Stimulated activated naive B cell treated with anti-CD40 and anti-IgM and Interleukin-4, amounts not matched to agents 10 μg/mL and 1 μg/mL and 100 μg/mL, for 72 hours (primary cell): ENCODE measurements at regions not wholly inside any gene's neighbourhood (a gene's known extent, or its start where the extent isn't known, plus 50 kb on each side); places are given as distances from the start of the nearest gene placed in this dataset.
"Not testable (repeated sequence)": the region's sequence is repeated elsewhere in the genome, so short reads cannot be mapped to it uniquely, and the experiment has no call there.

ENCODE experiments used
- ATAC-seq, 2 donors: fragments of 150-1000 bp; cut with Tn5 transposase; replicated peaks; 2 replicates each; pipeline ENCODE4 v1.10.0; 2021; ENCODE audit warnings: moderate library complexity in 1 of 2
- DNase-seq: peaks from one replicate; pipeline ENCODE4 v3.0.0; 2021
- H3K27ac Mint-ChIP-seq: one replicate; pipeline ENCODE4 v1.8.0; 2022; ENCODE audit warnings: mild to moderate bottlenecking, mixed read lengths
- H3K27me3 Mint-ChIP-seq, 2 donors: one replicate each; pipeline ENCODE4 v1.8.0; 2022; ENCODE audit warnings: mixed read lengths in 2 of 2
- H3K36me3 Mint-ChIP-seq, 2 donors: one replicate each; pipeline ENCODE4 v1.8.0; 2022; ENCODE audit warnings: mixed read lengths in 2 of 2, mild to moderate bottlenecking in 1 of 2
- H3K4me1 Mint-ChIP-seq, 2 donors: one replicate each; pipeline ENCODE4 v1.8.0; 2022; ENCODE audit warnings: mixed read lengths in 2 of 2, mild to moderate bottlenecking in 1 of 2
- H3K4me3 Mint-ChIP-seq, 2 donors: one replicate each; pipeline ENCODE4 v1.8.0; 2022; ENCODE audit warnings: mild to moderate bottlenecking in 2 of 2, mixed read lengths in 2 of 2, moderate library complexity in 1 of 2
- H3K9me3 Mint-ChIP-seq, 2 donors: one replicate each; pipeline ENCODE4 v1.8.0; 2022; ENCODE audit warnings: mixed read lengths in 2 of 2, mild to moderate bottlenecking in 1 of 2

DNA sequence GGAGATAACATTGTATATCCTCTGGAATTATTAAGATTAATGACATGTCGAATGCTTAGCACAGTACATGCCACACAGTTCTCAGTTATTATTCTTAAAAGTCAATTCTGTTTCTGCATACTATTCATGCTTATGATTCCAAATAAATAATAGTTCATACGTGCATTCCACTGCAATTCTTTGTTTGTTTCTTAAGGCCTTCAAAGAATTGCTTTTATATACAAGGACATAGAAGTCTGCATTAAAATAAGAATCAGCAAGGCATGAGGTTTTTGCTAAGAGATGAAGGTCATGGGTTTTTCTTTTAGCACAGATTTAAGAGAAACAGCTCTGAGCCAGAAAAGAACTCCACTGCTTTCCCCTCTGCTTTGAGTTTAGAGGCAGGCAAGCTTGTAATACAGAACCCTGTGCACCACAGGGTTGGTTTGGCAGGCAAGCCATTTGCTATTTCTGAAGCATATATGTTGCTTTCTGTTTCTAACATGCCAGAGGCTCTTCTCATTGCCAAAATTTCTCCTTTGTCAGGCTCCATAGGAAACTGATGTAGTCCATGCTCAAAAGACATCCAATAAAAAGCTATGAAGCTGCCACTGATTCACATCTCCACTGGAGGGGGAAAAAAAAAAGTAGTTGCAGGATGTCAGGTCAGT, 420.6 kb upstream of the TYRP1 start:
- H3K27me3 Mint-ChIP-seq = no peaks in the 10 kb centered on the region
- no peaks in the 10 kb centered on the region for H3K4me1 Mint-ChIP-seq

DNA sequence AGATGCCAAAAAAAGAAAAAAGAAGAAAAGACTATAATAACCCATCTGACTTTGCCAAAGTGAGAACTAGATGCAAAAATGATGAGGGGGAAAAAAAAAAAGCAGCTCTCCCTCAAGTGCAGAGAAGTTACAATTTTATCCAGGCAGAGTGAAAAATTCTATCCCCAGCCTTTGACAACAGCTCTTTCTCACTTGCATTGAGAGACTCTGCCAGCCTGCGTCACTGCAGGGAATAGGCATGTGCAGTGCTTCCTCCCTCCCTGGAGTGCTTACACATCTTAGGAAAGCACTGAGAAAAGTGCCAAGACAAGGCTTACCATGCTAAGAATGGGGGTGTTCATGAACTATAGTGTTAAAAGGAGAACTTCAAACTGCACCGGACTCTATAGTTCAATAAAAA, 418.6 kb upstream of the TYRP1 start:
- ATAC-seq = no peak
- Mint-ChIP-seq H3K4me1 (no peaks in the 10 kb centered on the region), H3K4me3 (no peak overlapping the region), H3K27me3 (no peaks in the 10 kb centered on the region), H3K27ac (no peak overlapping the region), H3K9me3 (peaks cover 3 to 7% of the 10 kb centered on the region in 2 donors), H3K36me3 (no peaks in the 10 kb centered on the region)
- DNase-seq = no peak

More for the DNA sequence above, 420.6 kb upstream of the TYRP1 start:
- no peak overlapping the region for H3K4me3 Mint-ChIP-seq
- peaks cover 3 to 7% of the 10 kb centered on the region in 2 donors for H3K9me3 Mint-ChIP-seq
- H3K27ac Mint-ChIP-seq = no peak overlapping the region
- ATAC-seq (no peak), DNase-seq (no peak)
- H3K36me3 Mint-ChIP-seq = no peaks in the 10 kb centered on the region

DNA sequence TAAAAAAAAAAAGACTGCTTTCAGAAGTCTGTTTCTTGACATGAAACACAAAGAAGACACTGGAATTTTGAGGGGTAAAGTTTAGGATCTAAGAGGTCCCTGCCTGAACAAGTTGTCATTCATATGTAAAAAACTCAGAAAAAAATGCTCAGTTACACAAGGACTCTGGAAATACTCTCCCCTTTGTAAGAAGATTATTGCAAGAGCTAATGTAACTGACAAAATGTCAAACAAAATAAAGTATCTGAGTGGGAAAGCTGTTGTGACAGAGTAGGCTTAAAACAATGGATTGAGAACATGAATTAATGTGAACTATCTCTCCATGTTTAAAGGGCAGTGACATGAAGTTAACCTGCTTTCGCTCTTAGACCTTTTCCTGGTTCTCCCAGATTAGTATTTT, 416.7 kb upstream of the TYRP1 start:
- no peak overlapping the region for H3K4me3 Mint-ChIP-seq
- no peak for DNase-seq
- no peaks in the 10 kb centered on the region for H3K36me3 Mint-ChIP-seq
- no peak overlapping the region for H3K27ac Mint-ChIP-seq
- no peak for ATAC-seq
- H3K4me1 Mint-ChIP-seq = no peaks in the 10 kb centered on the region
- no peaks in the 10 kb centered on the region for H3K27me3 Mint-ChIP-seq
- H3K9me3 Mint-ChIP-seq = peaks cover 0 to 6% of the 10 kb centered on the region in 2 donors

DNA sequence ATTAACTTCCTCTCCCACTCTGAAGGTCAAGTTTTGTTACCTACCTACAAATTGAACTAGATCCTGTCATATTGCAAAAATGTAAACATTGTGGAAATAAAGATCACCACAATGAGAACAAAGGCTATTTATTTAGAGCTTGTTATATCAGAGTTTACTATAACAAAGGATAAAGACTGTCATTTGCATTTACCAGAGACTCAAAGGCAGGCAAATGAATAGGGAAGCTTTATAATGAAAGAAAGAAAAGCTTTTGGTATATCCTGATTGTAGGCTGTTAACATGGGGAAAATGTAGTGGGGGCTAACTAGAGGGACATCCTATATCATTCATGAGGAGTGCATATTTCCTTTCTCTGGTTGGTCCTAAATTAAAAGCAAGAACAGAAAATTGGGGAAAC, 403.5 kb upstream of the TYRP1 start:
- H3K27ac Mint-ChIP-seq = no peak overlapping the region
- no peaks in the 10 kb centered on the region for H3K4me1 Mint-ChIP-seq
- ATAC-seq = no peak
- peaks cover 0 to 3% of the 10 kb centered on the region in 2 donors for H3K9me3 Mint-ChIP-seq
- H3K36me3 Mint-ChIP-seq = no peaks in the 10 kb centered on the region
- H3K4me3 Mint-ChIP-seq = no peak overlapping the region
- no peaks in the 10 kb centered on the region for H3K27me3 Mint-ChIP-seq
- no peak for DNase-seq

DNA sequence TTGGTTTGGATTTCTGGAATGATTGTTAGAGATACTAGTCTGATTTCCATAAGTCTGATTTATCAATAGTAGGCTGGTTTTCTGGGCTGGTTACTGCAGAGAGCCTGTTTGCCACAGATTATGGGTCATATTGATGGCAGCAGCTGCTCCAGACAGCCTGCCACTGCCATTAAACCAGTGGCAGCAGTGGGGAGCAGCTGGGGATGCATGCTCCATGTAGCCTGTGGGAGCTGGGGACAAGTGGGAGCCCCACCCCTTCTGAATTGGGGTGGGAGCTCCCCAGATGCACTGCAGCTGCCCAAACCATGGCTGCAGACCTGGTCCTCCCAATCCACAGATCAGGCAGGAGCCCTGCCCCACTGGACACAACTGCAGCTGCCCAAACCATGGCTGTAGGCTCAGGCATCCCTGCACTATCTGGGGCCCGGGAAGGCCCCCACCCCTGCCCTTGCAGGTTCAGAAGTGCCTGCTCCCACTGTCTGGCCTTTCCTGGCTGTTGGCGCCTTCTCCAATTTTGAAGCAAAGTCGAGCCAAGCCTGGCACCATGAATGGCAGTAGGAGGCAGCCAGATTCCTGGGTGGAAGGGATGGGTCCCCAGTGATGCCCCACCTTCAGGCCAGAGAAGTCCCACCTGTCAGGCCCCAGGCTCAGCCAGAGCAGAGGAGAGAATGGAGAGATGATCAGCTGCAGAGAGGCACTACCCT, 402.9 kb upstream of the TYRP1 start:
- Mint-ChIP-seq H3K27me3 (no peaks in the 10 kb centered on the region), H3K4me1 (no peaks in the 10 kb centered on the region), H3K4me3 (no peak overlapping the region), H3K36me3 (no peaks in the 10 kb centered on the region), H3K9me3 (peaks cover 0 to 3% of the 10 kb centered on the region in 2 donors), H3K27ac (no peak overlapping the region)
- DNase-seq (no peak), ATAC-seq (peak in 1 of 2 donors; percentile 10)

DNA sequence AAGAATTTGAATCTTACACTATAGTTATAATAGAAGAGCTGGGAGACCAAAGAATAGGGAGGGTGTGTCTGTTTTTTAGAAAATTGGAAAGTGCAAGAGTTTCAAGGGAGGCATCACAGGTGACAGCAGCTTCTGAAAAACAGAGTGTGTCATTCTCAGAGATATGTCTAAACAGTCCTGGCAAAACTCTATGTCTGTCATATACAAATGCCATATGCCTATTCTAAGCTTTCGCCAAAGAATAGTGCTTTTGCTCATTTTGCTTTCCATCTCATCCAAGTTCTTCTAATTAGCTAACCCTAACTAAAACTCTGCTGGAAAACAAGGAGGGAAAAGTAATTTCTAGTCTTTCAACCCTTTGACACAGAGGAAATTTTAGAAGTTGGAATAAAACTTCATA, 388.0 kb upstream of the TYRP1 start:
- H3K4me3 Mint-ChIP-seq = no peak overlapping the region
- H3K9me3 Mint-ChIP-seq = peaks cover 8 to 12% of the 10 kb centered on the region in 2 donors
- DNase-seq (no peak), ATAC-seq (no peak)
- no peaks in the 10 kb centered on the region for H3K27me3 Mint-ChIP-seq
- no peaks in the 10 kb centered on the region for H3K4me1 Mint-ChIP-seq
- no peaks in the 10 kb centered on the region for H3K36me3 Mint-ChIP-seq
- H3K27ac Mint-ChIP-seq = no peak overlapping the region

DNA sequence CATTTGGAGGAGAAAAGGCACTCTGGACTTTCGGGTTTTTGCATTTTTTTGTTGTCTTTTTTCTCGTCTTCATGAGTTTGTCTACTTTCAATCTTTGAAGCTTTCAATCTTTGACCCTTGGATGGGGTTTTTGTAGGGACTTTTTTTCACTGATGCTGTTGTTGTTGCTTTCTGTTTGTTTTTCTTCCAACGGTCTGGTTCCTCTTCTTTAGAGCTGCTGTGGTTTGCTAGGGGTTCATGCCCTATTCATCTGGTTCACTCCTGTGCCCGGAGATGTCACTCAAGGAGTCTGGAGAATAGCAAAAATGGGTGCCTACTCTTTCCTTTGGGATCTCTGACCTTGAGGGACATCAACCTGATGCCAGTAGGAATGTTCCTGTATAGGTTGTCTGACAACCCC, 378.6 kb upstream of the TYRP1 start:
- Mint-ChIP-seq H3K4me1 (no peaks in the 10 kb centered on the region), H3K4me3 (no peak overlapping the region), H3K27me3 (no peaks in the 10 kb centered on the region), H3K27ac (no peak overlapping the region), H3K36me3 (no peaks in the 10 kb centered on the region), H3K9me3 (peaks cover 17 to 20% of the 10 kb centered on the region in 2 donors)
- DNase-seq = no peak
- ATAC-seq = no peak

DNA sequence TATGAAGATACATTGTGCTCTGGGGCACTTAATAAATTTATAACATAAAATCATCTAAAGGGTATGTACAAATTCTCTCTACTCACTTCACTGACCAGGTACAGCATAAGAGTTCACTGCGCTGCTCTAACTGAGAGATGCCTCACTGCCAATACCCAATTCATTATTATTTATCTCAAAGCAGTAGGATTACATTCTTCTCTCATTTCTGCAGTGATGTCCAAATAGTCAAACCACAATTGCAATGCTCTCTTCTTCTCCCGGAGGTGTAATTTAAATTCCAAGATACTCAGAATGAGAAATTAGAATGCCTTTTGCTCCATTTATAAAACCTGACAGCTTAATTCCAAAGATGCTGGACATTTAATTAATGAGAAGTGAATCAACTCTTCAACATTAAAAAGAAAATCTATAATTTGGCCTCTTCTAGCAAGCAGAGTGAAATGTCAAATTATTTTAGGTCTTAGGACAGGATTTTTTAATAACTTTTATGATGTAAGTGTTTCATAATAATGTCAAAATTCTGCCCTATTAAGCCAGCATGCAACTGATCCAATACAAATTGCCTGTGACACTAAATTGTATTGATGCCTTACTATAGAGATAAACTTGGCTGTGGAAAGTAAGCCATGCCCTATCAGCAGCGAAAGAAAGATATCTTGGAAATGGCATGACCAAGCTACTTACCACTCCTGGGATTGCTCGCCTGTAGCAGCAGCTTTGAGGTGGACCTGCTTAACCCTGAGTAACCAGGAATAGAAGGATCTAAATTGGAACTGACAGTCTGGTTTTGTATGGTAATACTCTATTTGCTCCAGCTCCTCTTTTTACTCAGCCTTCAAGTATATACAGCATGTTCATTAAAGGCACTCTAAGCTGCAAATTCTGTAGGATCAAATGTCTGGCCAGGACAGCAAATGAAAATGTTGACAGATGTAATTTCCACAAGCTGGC, 374.2 kb upstream of the TYRP1 start:
- Mint-ChIP-seq H3K36me3 (no peaks in the 10 kb centered on the region), H3K4me1 (no peaks in the 10 kb centered on the region), H3K9me3 (peaks cover 0 to 3% of the 10 kb centered on the region in 2 donors), H3K4me3 (no peak overlapping the region), H3K27me3 (no peaks in the 10 kb centered on the region), H3K27ac (no peak overlapping the region)
- DNase-seq = no peak
- no peak for ATAC-seq

DNA sequence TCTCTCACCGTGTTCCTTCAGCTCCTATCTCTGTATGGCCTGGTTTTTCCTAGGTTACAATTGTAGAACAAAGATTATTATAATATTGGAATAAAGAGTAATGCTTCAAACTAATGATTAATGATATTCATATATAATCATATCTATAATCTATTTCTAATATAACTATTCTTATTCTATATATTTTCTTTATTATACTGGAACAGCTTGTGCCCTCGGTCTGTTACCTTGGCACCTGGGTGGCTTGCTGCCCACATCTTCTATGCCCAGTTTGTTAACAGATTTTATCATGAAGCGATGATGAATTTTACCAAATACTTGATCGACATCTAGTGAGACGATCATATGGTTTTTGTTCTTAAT, 363.6 kb upstream of the TYRP1 start:
- no peak for DNase-seq
- H3K9me3 Mint-ChIP-seq = no peaks in the 10 kb centered on the region
- ATAC-seq = no peak

DNA sequence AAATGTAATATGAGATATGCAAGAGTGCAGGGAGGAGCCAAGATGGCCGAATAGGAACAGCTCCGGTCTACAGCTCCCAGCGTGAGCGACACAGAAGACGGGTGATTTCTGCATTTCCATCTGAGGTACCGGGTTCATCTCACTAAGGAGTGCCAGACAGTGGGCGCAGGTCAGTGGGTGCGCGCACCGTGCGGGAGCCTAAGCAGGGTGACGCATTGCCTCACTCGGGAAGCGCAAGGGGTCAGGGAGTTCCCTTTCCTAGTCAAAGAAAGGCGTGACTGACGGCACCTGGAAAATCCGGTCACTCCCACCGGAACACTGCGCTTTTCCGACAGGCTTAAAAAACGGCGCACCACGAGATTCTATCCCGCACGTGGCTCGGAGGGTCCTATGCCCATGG, 359.2 kb upstream of the TYRP1 start:
- H3K4me3 Mint-ChIP-seq, H3K27ac Mint-ChIP-seq, H3K36me3 Mint-ChIP-seq, DNase-seq, H3K9me3 Mint-ChIP-seq, H3K27me3 Mint-ChIP-seq, ATAC-seq, H3K4me1 Mint-ChIP-seq: not testable (repeated sequence)

More for the DNA sequence above, 363.6 kb upstream of the TYRP1 start:
- H3K4me3 Mint-ChIP-seq = no peak overlapping the region
- H3K27ac Mint-ChIP-seq = no peak overlapping the region
- H3K27me3 Mint-ChIP-seq = no peaks in the 10 kb centered on the region
- H3K36me3 Mint-ChIP-seq = no peaks in the 10 kb centered on the region
- peaks cover 0 to 2% of the 10 kb centered on the region in 2 donors for H3K4me1 Mint-ChIP-seq

DNA sequence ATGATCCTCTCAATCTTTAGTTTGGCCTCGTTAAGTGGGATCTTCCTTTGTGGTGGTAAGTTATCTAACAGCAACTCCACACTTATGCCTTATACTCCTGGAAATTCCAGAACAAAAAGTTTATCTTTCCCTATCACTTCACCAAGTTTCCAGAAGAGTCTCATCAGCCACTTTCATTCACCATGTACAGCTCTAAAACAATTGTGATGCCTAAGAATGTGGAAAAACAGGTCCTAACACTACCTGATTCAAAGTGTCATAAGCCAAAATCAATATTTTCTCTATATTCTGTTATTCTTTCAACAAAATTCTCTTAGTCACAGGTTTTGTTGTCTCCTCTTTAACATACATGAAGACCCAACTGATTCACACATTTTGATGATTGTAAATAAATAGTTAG, 342.4 kb upstream of the TYRP1 start:
- Mint-ChIP-seq H3K9me3 (peaks cover 0 to 4% of the 10 kb centered on the region in 2 donors), H3K27me3 (no peaks in the 10 kb centered on the region), H3K36me3 (no peaks in the 10 kb centered on the region), H3K27ac (no peak overlapping the region), H3K4me1 (no peaks in the 10 kb centered on the region), H3K4me3 (no peak overlapping the region)
- DNase-seq = no peak
- no peak for ATAC-seq

DNA sequence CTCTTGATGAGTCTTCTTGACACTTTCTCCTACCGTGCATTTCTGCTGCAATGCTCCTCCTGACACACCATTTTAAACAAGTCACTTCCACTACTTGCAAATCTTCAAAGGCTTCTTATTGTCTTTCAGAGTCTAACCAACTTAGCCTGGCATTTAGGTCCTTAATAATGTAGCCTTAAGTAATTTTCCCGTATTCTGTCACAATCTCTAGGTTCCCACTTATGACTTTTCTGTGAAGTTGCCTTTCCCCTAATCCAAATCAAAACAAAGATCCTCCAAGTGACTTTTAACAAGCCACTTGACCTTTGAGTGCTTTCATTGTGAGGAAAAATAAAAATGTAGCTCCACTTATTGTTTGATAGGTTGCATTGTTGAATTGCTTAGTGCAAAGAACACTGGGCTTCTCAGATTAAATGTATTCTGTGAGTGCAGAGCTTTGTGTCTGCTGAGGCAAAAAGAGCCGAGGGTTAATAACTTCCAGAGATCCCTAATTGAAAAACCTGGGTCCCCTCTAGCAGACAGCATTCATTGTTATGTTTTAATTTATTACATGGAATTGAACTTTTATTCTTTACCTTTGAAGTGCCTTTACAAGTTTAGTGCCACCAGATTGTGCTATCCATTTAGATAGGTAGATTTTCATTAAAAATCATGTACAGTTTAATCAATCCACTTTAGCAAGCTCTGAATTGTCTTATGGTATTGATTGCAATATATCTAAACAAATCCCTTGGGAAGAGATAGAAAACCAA, 341.7 kb upstream of the TYRP1 start:
- Mint-ChIP-seq H3K4me3 (no peak overlapping the region), H3K9me3 (peaks cover 0 to 4% of the 10 kb centered on the region in 2 donors), H3K4me1 (no peaks in the 10 kb centered on the region), H3K36me3 (no peaks in the 10 kb centered on the region), H3K27ac (no peak overlapping the region), H3K27me3 (no peaks in the 10 kb centered on the region)
- ATAC-seq (no peak), DNase-seq (no peak)

DNA sequence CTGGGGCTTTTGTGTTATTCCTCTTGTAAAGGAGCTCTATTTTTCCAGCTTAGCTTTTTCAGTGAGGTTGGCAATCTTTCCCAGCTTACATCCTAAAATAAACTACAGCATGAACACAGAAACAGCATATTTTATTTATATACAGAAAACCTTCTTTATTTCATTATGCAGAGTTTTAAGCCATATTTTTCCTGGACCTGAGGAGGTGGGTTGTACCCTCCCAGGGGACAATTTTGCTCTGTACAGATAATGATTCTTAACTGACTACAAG, 341.2 kb upstream of the TYRP1 start:
- H3K27me3 Mint-ChIP-seq = no peaks in the 10 kb centered on the region
- ATAC-seq = no peak

DNA sequence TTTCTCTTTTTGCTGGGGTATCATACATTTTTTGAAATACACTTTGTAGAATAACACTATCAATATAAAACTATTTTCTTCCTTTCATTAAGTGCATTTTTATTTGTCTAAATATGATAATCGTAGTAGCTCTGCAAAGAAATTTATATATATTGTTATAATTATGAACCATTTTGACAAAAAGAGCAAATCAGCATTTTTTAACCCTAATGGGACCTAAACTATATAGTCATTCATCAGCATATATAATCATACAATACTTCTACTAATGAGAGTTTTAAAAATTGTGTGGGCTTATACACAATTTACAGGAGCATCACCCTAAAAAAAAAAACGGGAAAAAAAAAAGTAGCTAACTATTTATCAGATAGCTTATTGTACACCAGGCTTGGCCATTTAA, 329.7 kb upstream of the TYRP1 start:
- H3K4me3 Mint-ChIP-seq = no peak overlapping the region
- ATAC-seq (no peak), DNase-seq (no peak)
- H3K27ac Mint-ChIP-seq = no peak overlapping the region
- H3K36me3 Mint-ChIP-seq = no peaks in the 10 kb centered on the region
- no peaks in the 10 kb centered on the region for H3K27me3 Mint-ChIP-seq
- H3K9me3 Mint-ChIP-seq = no peaks in the 10 kb centered on the region
- H3K4me1 Mint-ChIP-seq = no peaks in the 10 kb centered on the region

More for the DNA sequence above, 341.2 kb upstream of the TYRP1 start:
- no peak for DNase-seq
- Mint-ChIP-seq H3K36me3 (no peaks in the 10 kb centered on the region), H3K4me3 (no peak overlapping the region), H3K27ac (no peak overlapping the region), H3K4me1 (no peaks in the 10 kb centered on the region), H3K9me3 (peaks cover 0 to 4% of the 10 kb centered on the region in 2 donors)
